ENCODE measurements at regions not wholly inside any gene's neighbourhood (a gene's known extent, or its start where the extent isn't known, plus 50 kb on each side); places are given as distances from the start of the nearest gene placed in this dataset.

GRCh38 chr4:178523038-178523437, 1080.8 kb upstream of the AGA start:
- H3K4me1 ChIP-seq (ENCODE audit: control insufficient read depth, insufficient read depth, low read length): no peaks in the 10 kb centered on the region
- no peak overlapping the region for H4K91ac ChIP-seq (ENCODE audit: insufficient read depth, low read depth, low read length)
- H3K4ac ChIP-seq (ENCODE audit: low read depth, low read length): no peak overlapping the region
- TF ChIP-seq SMC3 (IDR thresholded peaks at IDR 0.05; ENCODE audit: low read depth, low read length) (no peak), CTCF (conservative IDR thresholded peaks at IDR 0.05; ENCODE audit: low read depth, low read length) (no peak), MAZ (IDR thresholded peaks at IDR 0.05; ENCODE audit: borderline replicate concordance, low read depth, low read length) (no peak), MXI1 (IDR thresholded peaks at IDR 0.05; ENCODE audit: borderline replicate concordance, low read depth, low read length) (no peak), RAD21 (IDR thresholded peaks at IDR 0.05; ENCODE audit: low read length) (no peak), RFX5 (IDR thresholded peaks at IDR 0.05; ENCODE audit: low read depth, low read length) (no peak), ELK1 (IDR thresholded peaks at IDR 0.05; ENCODE audit: borderline replicate concordance, low read depth, low read length) (no peak), MAFK (IDR thresholded peaks at IDR 0.05; ENCODE audit: low read depth, low read length) (no peak)
- no CpG with 5 or more reads among the region's 3 CpGs for WGBS, 2 experiments (ENCODE audit: extremely low coverage in 2 of 2, insufficient read length in 1 of 2)
- POLR2A ChIA-PET (ENCODE audit: unreplicated experiment): no interaction called here
- H3K14ac ChIP-seq (replicated peaks; ENCODE audit: low read depth, low read length): no peak overlapping the region
- no peaks in the 10 kb centered on the region for H3K9me1 ChIP-seq (ENCODE audit: insufficient read depth, low read length)
- no peak overlapping the region for H2BK20ac ChIP-seq (ENCODE audit: low read depth, low read length)
- H3K9me3 ChIP-seq (ENCODE audit: control insufficient read depth, insufficient read depth, low read length): 0 out of 2 replicates have a peak, but pooled peaks cover 2% of the 10 kb centered on the region
- H3K18ac ChIP-seq (ENCODE audit: low read depth, low read length): no peak overlapping the region
- intact Hi-C loops (cut with micrococcal nuclease): no loop called here
- CTCF ChIA-PET: no interaction called here
- no peak overlapping the region for H3K4me2 ChIP-seq (ENCODE audit: low read depth, low read length)
- no peak overlapping the region for H2BK5ac ChIP-seq (ENCODE audit: low read depth, low read length, poor library complexity, severe bottlenecking)
- no peaks in the 10 kb centered on the region for H4K20me1 ChIP-seq (ENCODE audit: insufficient read depth, low read length)
- H3K27me3 ChIP-seq (ENCODE audit: control insufficient read depth, insufficient read depth, low read length): no peaks in the 10 kb centered on the region
- ATAC-seq (ENCODE audit: low read depth): no peak
- no peak overlapping the region for H4K8ac ChIP-seq (ENCODE audit: low read depth in 2 of 2, low read length in 2 of 2)
- H3K79me1 ChIP-seq (ENCODE audit: low read depth in 1 of 2, low read length in 2 of 2): no peaks in the 10 kb centered on the region
- H2BK120ac ChIP-seq (ENCODE audit: low read depth, low read length): no peak overlapping the region
- H2BK15ac ChIP-seq (ENCODE audit: low read depth, low read length): no peak overlapping the region
- H2AFZ ChIP-seq (replicated peaks; ENCODE audit: low read length, poor library complexity): no peak overlapping the region
- H3K23ac ChIP-seq (ENCODE audit: low read depth, low read length): no peak overlapping the region
- in situ Hi-C loops (cut with MboI; ENCODE audit: low sequenced_read_pairs): no loop called here
- no peak overlapping the region for H2AK5ac ChIP-seq (ENCODE audit: low read depth, low read length)
- no TSS peak for BruUV-seq (replicated peaks)
- H3K56ac ChIP-seq (ENCODE audit: extremely low read depth, insufficient read depth, low read length): no peak overlapping the region
- H3K9ac ChIP-seq (ENCODE audit: low read depth, low read length): no peak overlapping the region
- no peaks in the 10 kb centered on the region for H3K36me3 ChIP-seq (ENCODE audit: control insufficient read depth, insufficient read depth, low read length)
- dilution Hi-C loops (cut with HindIII; ENCODE audit: low sequenced_read_pairs, unreplicated experiment): no loop called here
- H3K4me3 ChIP-seq (ENCODE audit: insufficient read depth, low read depth, low read length): no peak overlapping the region
- H4K5ac ChIP-seq (ENCODE audit: low read depth, low read length): no peak overlapping the region
- no peak for DNase-seq
- no peak overlapping the region for H3K27ac ChIP-seq (ENCODE audit: insufficient read depth, low read length)
- H2AK9ac ChIP-seq (replicated peaks; ENCODE audit: low read depth, low read length, poor library complexity): no peak overlapping the region

Data from IMR-90 (cell line).